ENCODE measurements at regions not wholly inside any gene's neighbourhood (a gene's known extent, or its start where the extent isn't known, plus 50 kb on each side); places are given as distances from the start of the nearest gene placed in this dataset.

GRCh38 chr20:11989018-11989771 is 71.5 kb downstream of the BTBD3 start:
- no peak overlapping the region for H3K27ac ChIP-seq (ENCODE audit: insufficient read depth, low read depth, low read length)
- H3K9me1 ChIP-seq (replicated peaks; ENCODE audit: control insufficient read depth, extremely low read depth, insufficient read depth, low read length): no peaks in the 10 kb centered on the region
- no peaks in the 10 kb centered on the region for H3K36me3 ChIP-seq (ENCODE audit: control insufficient read depth in 2 of 2, extremely low read depth in 1 of 2, insufficient read depth in 2 of 2, low read length in 2 of 2)
- no peak overlapping the region for H3K9ac ChIP-seq (replicated peaks; ENCODE audit: extremely low read depth, insufficient read depth, low read length)
- no peaks in the 10 kb centered on the region for H3K9me3 ChIP-seq (replicated peaks; ENCODE audit: control insufficient read depth, insufficient read depth, low read length)
- H3K4me3 ChIP-seq (replicated peaks in 1 of 3; ENCODE audit: insufficient read depth in 1 of 3, low read depth in 1 of 3, low read length in 3 of 3): no peak overlapping the region
- intact Hi-C loops (cut with micrococcal nuclease) (no loop called here), dilution Hi-C loops (cut with MboI; ENCODE audit: extremely low pct_ligation_motif_present, low sequenced_read_pairs) (no loop called here)
- TF ChIP-seq MAX (IDR thresholded peaks at IDR 0.05; ENCODE audit: insufficient read depth, insufficient read length) (no peak), POLR2A (IDR thresholded peaks at IDR 0.05; ENCODE audit: low read depth, low read length) (no peak), CTCF (IDR thresholded peaks at IDR 0.05; ENCODE audit: extremely low read depth in 1 of 2, insufficient read depth in 1 of 2, low read depth in 1 of 2, low read length in 2 of 2) (no peak), MYC (IDR thresholded peaks at IDR 0.05; ENCODE audit: low read depth, low read length) (no peak), POLR2AphosphoS5 (IDR thresholded peaks at IDR 0.05; ENCODE audit: insufficient read depth, low read depth, low read length) (no peak), EZH2 (IDR thresholded peaks at IDR 0.05; ENCODE audit: borderline replicate concordance, low read depth, low read length, severe bottlenecking) (no peak), FOS (IDR thresholded peaks at IDR 0.05; ENCODE audit: borderline replicate concordance, insufficient read depth, low read length) (no peak), JUN (IDR thresholded peaks at IDR 0.05; ENCODE audit: borderline replicate concordance, insufficient read depth, insufficient read length, low read depth) (no peak), GATA2 (IDR thresholded peaks at IDR 0.05; ENCODE audit: insufficient read depth, insufficient read length, low read depth, low read length) (no peak)
- H3K27me3 ChIP-seq (ENCODE audit: control insufficient read depth in 2 of 2, insufficient read depth in 2 of 2, low read length in 2 of 2): no peaks in the 10 kb centered on the region
- H3K4me1 ChIP-seq (ENCODE audit: control insufficient read depth, extremely low read depth, insufficient read depth, low read length): no peaks in the 10 kb centered on the region
- H3K4me2 ChIP-seq (ENCODE audit: insufficient read depth, low read length): no peak overlapping the region
- no peak overlapping the region for H2AFZ ChIP-seq (ENCODE audit: low read depth, low read length)
- H4K20me1 ChIP-seq (replicated peaks; ENCODE audit: control insufficient read depth, extremely low read depth, insufficient read depth, low read length): no peaks in the 10 kb centered on the region
- DNase-seq (ENCODE audit: low read depth, low spot score) (no peak), FAIRE-seq (no peak)
- ChIA-PET POLR2A (no interaction called here), CTCF (no interaction called here)
- H3K79me2 ChIP-seq (ENCODE audit: control insufficient read depth, insufficient read depth, low read length): no peaks in the 10 kb centered on the region
- BruUV-seq (replicated peaks): no TSS peak
